Chondrocyte (in vitro differentiated cells): ENCODE measurements at regions not wholly inside any gene's neighbourhood (a gene's known extent, or its start where the extent isn't known, plus 50 kb on each side); places are given as distances from the start of the nearest gene placed in this dataset.

ENCODE experiments used
- DNase-seq: peaks from one replicate; pipeline ENCODE4 v3.0.0; 2021; ENCODE audit warnings: mixed read lengths, low spot score
- H3K27ac Mint-ChIP-seq: one replicate; pipeline ENCODE4 v1.8.0; 2021; ENCODE audit warnings: mild to moderate bottlenecking, moderate library complexity, mixed read lengths; ENCODE audit not compliant: unreplicated experiment
- H3K27me3 Mint-ChIP-seq: 2 replicates; pipeline ENCODE4 v1.8.0; 2021; ENCODE audit warnings: low read depth, mixed read lengths
- H3K36me3 Mint-ChIP-seq: 2 replicates; pipeline ENCODE4 v1.8.0; 2021; ENCODE audit warnings: low read depth, mixed read lengths
- H3K4me1 Mint-ChIP-seq: 2 replicates; pipeline ENCODE4 v1.8.0; 2021; ENCODE audit warnings: low read depth, mild to moderate bottlenecking, mixed read lengths
- H3K4me3 Mint-ChIP-seq: one replicate; pipeline ENCODE4 v1.8.0; 2021; ENCODE audit warnings: mild to moderate bottlenecking, moderate library complexity, mixed read lengths; ENCODE audit not compliant: unreplicated experiment
- H3K9me3 Mint-ChIP-seq: 2 replicates; pipeline ENCODE4 v1.8.0; 2021; ENCODE audit warnings: low read depth, mixed read lengths
- TF ChIP-seq, protein P1 (sequence below): fragments of 200-600 bp; sonication (generic); IDR thresholded peaks from 2 replicates; pipeline ENCODE4 v1.5.0; 2021; ENCODE audit warnings: antibody characterized with exemption, mild to moderate bottlenecking, moderate library complexity

DNA sequence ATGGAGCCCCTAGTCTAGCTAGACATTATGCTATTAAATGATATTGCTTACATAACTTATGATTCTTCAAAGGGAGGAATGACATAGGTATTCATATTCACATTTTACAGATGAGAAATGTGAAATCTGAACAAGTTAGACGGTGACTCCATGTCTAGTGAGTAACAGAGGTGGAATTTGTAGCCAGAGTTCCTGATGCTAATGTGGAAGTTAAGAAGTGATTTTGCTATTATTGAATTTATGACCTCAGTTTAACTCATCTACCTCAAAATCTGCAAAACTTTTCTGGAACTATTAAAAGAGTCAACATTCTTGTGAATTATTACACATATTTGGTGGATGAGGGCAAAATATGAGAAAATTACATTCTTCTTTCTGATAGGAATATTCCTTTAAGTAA lies 347.6 kb upstream of the MMS22L start:
- Mint-ChIP-seq H3K36me3 (no peaks in the 10 kb centered on the region), H3K27ac (no peak overlapping the region), H3K4me1 (peaks cover 25% of the 10 kb centered on the region), H3K27me3 (no peaks in the 10 kb centered on the region), H3K9me3 (no peaks in the 10 kb centered on the region), H3K4me3 (no peak overlapping the region)
- TF ChIP-seq, protein P1, sequence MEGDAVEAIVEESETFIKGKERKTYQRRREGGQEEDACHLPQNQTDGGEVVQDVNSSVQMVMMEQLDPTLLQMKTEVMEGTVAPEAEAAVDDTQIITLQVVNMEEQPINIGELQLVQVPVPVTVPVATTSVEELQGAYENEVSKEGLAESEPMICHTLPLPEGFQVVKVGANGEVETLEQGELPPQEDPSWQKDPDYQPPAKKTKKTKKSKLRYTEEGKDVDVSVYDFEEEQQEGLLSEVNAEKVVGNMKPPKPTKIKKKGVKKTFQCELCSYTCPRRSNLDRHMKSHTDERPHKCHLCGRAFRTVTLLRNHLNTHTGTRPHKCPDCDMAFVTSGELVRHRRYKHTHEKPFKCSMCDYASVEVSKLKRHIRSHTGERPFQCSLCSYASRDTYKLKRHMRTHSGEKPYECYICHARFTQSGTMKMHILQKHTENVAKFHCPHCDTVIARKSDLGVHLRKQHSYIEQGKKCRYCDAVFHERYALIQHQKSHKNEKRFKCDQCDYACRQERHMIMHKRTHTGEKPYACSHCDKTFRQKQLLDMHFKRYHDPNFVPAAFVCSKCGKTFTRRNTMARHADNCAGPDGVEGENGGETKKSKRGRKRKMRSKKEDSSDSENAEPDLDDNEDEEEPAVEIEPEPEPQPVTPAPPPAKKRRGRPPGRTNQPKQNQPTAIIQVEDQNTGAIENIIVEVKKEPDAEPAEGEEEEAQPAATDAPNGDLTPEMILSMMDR = no peak
- DNase-seq = no peak

DNA sequence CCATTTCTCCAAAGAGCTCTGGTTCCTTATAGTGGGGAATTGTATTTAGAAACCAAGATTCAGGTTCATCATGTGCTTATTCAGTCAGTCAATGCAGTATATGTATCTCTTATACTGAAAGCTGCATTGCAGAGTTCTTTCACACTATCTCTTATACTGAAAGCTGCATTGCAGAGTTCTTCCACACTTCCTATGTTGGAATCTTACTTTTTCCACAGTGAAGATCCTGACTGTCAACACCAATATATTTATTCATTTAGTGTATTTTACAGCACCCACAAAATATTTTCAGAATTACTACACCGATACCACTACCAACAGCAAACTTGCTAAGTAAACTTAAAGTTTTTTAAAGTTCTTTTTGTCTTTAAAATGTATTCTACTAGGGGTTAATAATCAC lies 349.3 kb upstream of the MMS22L start:
- Mint-ChIP-seq H3K9me3 (peaks cover 5% of the 10 kb centered on the region), H3K27me3 (no peaks in the 10 kb centered on the region), H3K4me3 (no peak overlapping the region), H3K36me3 (no peaks in the 10 kb centered on the region), H3K27ac (no peak overlapping the region), H3K4me1 (peaks cover 15% of the 10 kb centered on the region)
- TF ChIP-seq, protein P1 = no peak
- DNase-seq = no peak

DNA sequence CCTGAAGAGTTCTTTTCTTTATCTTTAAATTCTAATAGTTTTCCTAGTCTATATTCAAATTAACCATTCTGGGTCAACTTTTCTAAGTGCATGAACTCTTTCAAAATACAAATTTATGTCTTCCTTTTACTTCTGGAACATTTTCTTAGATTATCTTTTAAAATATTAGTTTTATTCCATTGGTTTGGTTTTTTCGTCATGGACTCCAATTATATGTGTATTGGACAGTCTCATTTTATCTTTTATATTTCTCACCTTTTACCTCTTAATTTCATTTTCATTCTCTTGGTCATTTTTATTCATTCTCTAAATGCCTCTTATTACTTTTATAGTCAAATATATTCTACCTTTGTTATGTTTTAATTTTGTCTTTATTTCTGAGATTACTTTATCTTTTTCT lies 356.7 kb upstream of the MMS22L start:
- H3K4me1 Mint-ChIP-seq = no peaks in the 10 kb centered on the region
- no peak overlapping the region for H3K27ac Mint-ChIP-seq
- TF ChIP-seq, protein P1 = no peak
- H3K27me3 Mint-ChIP-seq = no peaks in the 10 kb centered on the region
- DNase-seq = no peak
- no peak overlapping the region for H3K4me3 Mint-ChIP-seq
- peaks cover 4% of the 10 kb centered on the region for H3K36me3 Mint-ChIP-seq
- peaks cover 33% of the 10 kb centered on the region for H3K9me3 Mint-ChIP-seq

DNA sequence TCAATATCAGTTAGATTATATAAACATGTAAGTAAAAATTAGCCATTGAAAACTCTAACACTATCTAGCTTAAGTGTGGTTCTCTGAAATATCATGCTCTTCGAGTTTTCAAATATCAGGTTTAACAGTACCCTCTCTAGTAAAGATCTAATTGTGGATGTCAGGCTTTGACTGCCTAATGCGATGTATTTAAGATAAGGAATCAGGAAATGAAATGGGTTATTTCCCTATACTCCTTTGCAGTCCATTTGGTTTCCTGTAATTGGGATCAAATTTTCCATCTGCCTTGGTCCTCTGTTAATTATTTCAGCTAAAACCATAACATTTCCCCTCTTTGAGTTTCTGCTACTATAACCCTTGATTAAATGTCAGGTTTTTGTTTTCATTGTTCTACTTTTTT lies 361.3 kb upstream of the MMS22L start:
- TF ChIP-seq, protein P1 = no peak
- Mint-ChIP-seq H3K4me3 (no peak overlapping the region), H3K27me3 (peaks cover 6% of the 10 kb centered on the region), H3K36me3 (peaks cover 2% of the 10 kb centered on the region), H3K27ac (no peak overlapping the region), H3K9me3 (peaks cover 16% of the 10 kb centered on the region), H3K4me1 (no peaks in the 10 kb centered on the region)
- no peak for DNase-seq

- Mint-ChIP-seq H3K4me1 (no peaks in the 10 kb centered on the region), H3K4me3 (no peak overlapping the region), H3K27ac (no peak overlapping the region), H3K9me3 (peaks cover 4% of the 10 kb centered on the region), H3K27me3 (peaks cover 6% of the 10 kb centered on the region), H3K36me3 (no peaks in the 10 kb centered on the region)
- TF ChIP-seq, protein P1 = no peak
- no peak for DNase-seq
Measured at GRCh38 chr6:97645757-97646156, 362.7 kb upstream of the MMS22L start.
